ENCODE measurements at regions not wholly inside any gene's neighbourhood (a gene's known extent, or its start where the extent isn't known, plus 50 kb on each side); places are given as distances from the start of the nearest gene placed in this dataset.

DNA sequence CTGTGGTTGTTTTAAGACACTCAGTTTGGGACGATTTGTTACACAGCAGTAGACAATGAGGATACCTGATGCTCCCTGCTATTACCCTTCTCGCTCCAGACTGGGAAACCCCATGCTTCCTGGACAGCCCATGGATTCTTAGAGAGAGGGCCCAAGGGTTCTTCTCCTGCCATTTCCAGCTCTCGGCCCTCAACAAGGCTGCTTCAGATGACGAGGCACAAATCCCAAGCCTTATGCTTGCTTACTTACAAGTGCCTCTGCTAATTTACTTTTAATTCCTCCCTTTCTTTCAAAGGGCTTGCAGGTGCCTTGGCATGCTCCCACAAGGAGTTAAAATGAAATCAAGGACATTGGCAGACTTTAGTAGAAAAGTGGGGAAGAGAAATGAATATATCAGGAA is 79.4 kb downstream of the GADD45G start:
- Mint-ChIP-seq H3K27ac (ENCODE audit: low read depth, unreplicated experiment) (no peak overlapping the region), H3K4me3 (ENCODE audit: unreplicated experiment) (no peak overlapping the region), H3K9me3 (ENCODE audit: unreplicated experiment) (no peaks in the 10 kb centered on the region)

DNA sequence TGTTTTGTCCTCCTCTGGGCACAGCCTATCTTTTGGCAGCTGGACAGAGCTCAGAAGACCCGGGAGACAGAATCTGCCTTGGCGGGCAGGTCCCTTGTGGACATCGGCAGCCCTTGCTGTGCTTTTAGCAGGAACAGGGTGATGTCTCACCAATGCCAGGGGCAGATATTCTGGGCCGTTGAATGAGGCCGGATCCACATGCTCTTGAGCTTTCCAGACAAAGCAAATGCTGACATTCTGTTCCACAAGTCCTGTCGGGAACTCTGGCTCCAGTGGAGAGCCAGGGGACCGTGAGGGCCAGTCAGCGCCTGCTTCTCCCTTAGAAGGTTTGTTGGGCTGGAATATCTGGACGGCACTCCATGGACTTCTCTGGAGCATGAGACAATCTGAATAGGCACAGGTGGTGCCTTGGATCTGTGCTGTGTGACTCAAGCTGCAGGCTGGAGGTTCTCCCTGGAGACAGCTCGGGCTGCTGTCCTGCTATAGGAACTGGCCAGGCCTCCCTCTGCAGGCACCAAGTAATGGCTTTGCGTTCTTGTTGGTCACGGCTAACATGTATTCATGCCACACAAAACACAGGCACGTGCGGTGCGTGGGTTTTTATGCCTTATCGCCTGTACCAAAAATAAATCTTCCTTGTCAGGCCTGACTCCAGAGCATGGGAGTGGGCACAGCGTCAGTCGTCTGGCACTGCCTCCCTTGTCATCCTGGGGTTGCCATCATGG is 80.3 kb downstream of the GADD45G start:
- no peak overlapping the region for H3K27ac Mint-ChIP-seq (ENCODE audit: low read depth, unreplicated experiment)
- TF ChIP-seq, protein P1, sequence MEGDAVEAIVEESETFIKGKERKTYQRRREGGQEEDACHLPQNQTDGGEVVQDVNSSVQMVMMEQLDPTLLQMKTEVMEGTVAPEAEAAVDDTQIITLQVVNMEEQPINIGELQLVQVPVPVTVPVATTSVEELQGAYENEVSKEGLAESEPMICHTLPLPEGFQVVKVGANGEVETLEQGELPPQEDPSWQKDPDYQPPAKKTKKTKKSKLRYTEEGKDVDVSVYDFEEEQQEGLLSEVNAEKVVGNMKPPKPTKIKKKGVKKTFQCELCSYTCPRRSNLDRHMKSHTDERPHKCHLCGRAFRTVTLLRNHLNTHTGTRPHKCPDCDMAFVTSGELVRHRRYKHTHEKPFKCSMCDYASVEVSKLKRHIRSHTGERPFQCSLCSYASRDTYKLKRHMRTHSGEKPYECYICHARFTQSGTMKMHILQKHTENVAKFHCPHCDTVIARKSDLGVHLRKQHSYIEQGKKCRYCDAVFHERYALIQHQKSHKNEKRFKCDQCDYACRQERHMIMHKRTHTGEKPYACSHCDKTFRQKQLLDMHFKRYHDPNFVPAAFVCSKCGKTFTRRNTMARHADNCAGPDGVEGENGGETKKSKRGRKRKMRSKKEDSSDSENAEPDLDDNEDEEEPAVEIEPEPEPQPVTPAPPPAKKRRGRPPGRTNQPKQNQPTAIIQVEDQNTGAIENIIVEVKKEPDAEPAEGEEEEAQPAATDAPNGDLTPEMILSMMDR (IDR thresholded peaks at IDR 0.05; ENCODE audit: unreplicated experiment), result no peak
- intact Hi-C loops (cut with micrococcal nuclease), result no loop called here

More for the DNA sequence above, 79.4 kb downstream of the GADD45G start:
- DNase-seq (ENCODE audit: unreplicated experiment), result no peak
- ChIA-PET POLR2A (no interaction called here), CTCF (interaction anchor here (1.4 kb wide), 1 partner anchor 76 kb away, joined by 3 read pairs; no protein-coding TSS in a partner anchor)
- H3K4me1 Mint-ChIP-seq (ENCODE audit: insufficient read depth, unreplicated experiment), result peaks cover 11% of the 10 kb centered on the region
- no peaks in the 10 kb centered on the region for H3K36me3 Mint-ChIP-seq (ENCODE audit: insufficient read depth, unreplicated experiment)
- no peaks in the 10 kb centered on the region for H3K27me3 Mint-ChIP-seq (ENCODE audit: insufficient read depth, unreplicated experiment)
- intact Hi-C loops (cut with micrococcal nuclease), result no loop called here
- BruUV-seq (replicated peaks), result no TSS peak
- TF ChIP-seq, protein P1 (IDR thresholded peaks at IDR 0.05; ENCODE audit: unreplicated experiment), result no peak

DNA sequence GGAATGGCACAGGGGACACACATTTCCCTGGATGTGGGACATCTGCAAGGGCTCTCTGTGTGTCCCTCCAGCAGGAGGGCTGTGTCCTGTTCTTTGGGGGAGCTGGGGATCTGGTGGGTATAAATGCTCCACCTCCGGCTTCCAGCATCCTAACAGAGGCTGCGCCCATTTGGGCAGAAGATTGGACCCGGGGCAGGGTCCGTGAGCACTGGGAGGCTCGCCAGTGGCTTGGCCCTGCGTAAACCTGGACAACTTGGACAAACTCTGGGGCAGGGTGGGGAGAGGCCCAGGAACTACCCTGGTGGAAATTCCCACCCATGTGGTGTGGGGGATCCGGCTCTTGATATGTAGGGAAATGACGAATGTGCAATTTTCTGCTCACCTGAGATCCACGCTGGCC is 80.9 kb downstream of the GADD45G start:
- intact Hi-C loops (cut with micrococcal nuclease), result no loop called here
- H3K36me3 Mint-ChIP-seq (ENCODE audit: insufficient read depth, unreplicated experiment), result no peaks in the 10 kb centered on the region
- no peaks in the 10 kb centered on the region for H3K9me3 Mint-ChIP-seq (ENCODE audit: unreplicated experiment)
- TF ChIP-seq, protein P1 (IDR thresholded peaks at IDR 0.05; ENCODE audit: unreplicated experiment), result no peak
- no TSS peak for BruUV-seq (replicated peaks)
- ChIA-PET POLR2A (interaction anchor here (0.6 to 1.4 kb wide), 7 partner anchors 34 to 585 kb away, joined by 3 to 7 read pairs (median 3); no protein-coding TSS in a partner anchor), CTCF (interaction anchor here (0.6 to 1.5 kb wide), 8 partner anchors 16 to 416 kb away, joined by 3 to 7 read pairs (median 3); no protein-coding TSS in a partner anchor)
- H3K4me1 Mint-ChIP-seq (ENCODE audit: insufficient read depth, unreplicated experiment), result peaks cover 11% of the 10 kb centered on the region
- H3K27ac Mint-ChIP-seq (ENCODE audit: low read depth, unreplicated experiment), result peak overlapping the region; percentile 2
- H3K4me3 Mint-ChIP-seq (ENCODE audit: unreplicated experiment), result no peak overlapping the region
- DNase-seq (ENCODE audit: unreplicated experiment), result no peak
- H3K27me3 Mint-ChIP-seq (ENCODE audit: insufficient read depth, unreplicated experiment), result no peaks in the 10 kb centered on the region

More for the DNA sequence above, 80.3 kb downstream of the GADD45G start:
- Mint-ChIP-seq H3K36me3 (ENCODE audit: insufficient read depth, unreplicated experiment) (no peaks in the 10 kb centered on the region), H3K9me3 (ENCODE audit: unreplicated experiment) (no peaks in the 10 kb centered on the region), H3K4me1 (ENCODE audit: insufficient read depth, unreplicated experiment) (peaks cover 11% of the 10 kb centered on the region), H3K27me3 (ENCODE audit: insufficient read depth, unreplicated experiment) (no peaks in the 10 kb centered on the region), H3K4me3 (ENCODE audit: unreplicated experiment) (no peak overlapping the region)
- BruUV-seq (replicated peaks), result no TSS peak
- ChIA-PET CTCF (interaction anchor here (0.6 kb wide), 1 partner anchor 85 kb away, joined by 3 read pairs; no protein-coding TSS in a partner anchor), POLR2A (interaction anchor here (0.6 kb wide), 1 partner anchor 586 kb away, joined by 3 read pairs; no protein-coding TSS in a partner anchor)
- no peak for DNase-seq (ENCODE audit: unreplicated experiment)

DNA sequence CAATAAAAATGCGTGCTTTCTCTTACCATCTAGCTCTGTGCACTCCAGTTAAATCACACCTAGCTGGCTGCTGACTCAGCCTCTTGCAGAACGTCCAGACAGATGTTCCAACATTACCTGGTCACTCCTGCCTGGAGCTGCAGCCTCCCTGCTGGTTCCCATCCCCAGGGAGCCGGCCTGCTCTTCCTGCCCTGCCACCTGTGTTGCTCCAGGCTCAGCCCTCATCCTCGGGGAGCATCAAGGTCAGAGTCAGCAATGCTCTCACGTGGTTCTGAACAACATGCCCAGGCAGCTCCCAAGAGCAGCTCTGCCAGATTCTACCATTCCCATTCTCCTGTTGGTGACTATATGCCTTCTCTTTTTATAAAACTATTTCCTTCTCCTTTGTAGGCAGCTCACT is 81.3 kb downstream of the GADD45G start:
- ChIA-PET CTCF (interaction anchor here (0.6 to 1.5 kb wide), 9 partner anchors 15 to 416 kb away, joined by 3 to 7 read pairs (median 3); no protein-coding TSS in a partner anchor), POLR2A (interaction anchor here (0.6 to 1.4 kb wide), 8 partner anchors 12 to 188 kb away, joined by 3 to 7 read pairs (median 4); no protein-coding TSS in a partner anchor)
- TF ChIP-seq, protein P1 (IDR thresholded peaks at IDR 0.05; ENCODE audit: unreplicated experiment), result no peak
- intact Hi-C loops (cut with micrococcal nuclease), result no loop called here
- H3K27ac Mint-ChIP-seq (ENCODE audit: low read depth, unreplicated experiment), result peak overlapping the region; percentile 2
- no peaks in the 10 kb centered on the region for H3K9me3 Mint-ChIP-seq (ENCODE audit: unreplicated experiment)
- DNase-seq (ENCODE audit: unreplicated experiment), result peak; percentile 92
- peaks cover 11% of the 10 kb centered on the region for H3K4me1 Mint-ChIP-seq (ENCODE audit: insufficient read depth, unreplicated experiment)
- H3K36me3 Mint-ChIP-seq (ENCODE audit: insufficient read depth, unreplicated experiment), result no peaks in the 10 kb centered on the region
- no peaks in the 10 kb centered on the region for H3K27me3 Mint-ChIP-seq (ENCODE audit: insufficient read depth, unreplicated experiment)
- H3K4me3 Mint-ChIP-seq (ENCODE audit: unreplicated experiment), result no peak overlapping the region
- BruUV-seq (replicated peaks), result no TSS peak

All from MCF 10A (cell line).